ENCODE measurements at regions not wholly inside any gene's neighbourhood (a gene's known extent, or its start where the extent isn't known, plus 50 kb on each side); places are given as distances from the start of the nearest gene placed in this dataset.

DNA sequence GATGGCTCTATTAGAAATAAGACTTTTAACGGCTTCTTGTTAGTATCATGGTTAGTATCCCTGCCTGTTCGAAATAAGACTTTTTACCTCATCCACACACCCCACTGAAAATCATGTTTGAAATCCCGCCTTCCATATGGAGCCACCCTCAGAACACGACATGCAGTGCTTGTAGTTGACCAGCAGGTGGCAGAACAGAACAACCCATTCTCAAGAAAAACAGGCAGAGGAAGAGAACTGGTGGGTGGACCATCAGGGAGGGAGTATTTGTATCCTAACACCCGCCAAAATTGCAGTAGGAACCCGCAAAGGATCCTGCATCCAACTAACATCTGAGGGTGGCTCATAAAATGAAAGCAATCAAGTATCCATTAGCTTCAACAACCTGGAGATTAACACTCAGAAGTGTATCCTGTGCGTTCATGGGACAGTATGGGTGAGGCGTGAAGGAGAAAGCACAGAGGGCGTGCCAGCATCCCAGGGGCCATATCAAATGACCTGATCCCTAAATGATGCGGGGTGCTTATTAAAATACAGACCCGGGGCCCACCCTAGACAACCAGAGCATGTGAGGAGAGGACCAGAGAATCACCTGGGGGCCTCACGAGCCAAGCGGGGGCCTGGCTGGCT lies 89.6 kb upstream of the NHSL1 start (continued):
- TF ChIP-seq, protein P1, sequence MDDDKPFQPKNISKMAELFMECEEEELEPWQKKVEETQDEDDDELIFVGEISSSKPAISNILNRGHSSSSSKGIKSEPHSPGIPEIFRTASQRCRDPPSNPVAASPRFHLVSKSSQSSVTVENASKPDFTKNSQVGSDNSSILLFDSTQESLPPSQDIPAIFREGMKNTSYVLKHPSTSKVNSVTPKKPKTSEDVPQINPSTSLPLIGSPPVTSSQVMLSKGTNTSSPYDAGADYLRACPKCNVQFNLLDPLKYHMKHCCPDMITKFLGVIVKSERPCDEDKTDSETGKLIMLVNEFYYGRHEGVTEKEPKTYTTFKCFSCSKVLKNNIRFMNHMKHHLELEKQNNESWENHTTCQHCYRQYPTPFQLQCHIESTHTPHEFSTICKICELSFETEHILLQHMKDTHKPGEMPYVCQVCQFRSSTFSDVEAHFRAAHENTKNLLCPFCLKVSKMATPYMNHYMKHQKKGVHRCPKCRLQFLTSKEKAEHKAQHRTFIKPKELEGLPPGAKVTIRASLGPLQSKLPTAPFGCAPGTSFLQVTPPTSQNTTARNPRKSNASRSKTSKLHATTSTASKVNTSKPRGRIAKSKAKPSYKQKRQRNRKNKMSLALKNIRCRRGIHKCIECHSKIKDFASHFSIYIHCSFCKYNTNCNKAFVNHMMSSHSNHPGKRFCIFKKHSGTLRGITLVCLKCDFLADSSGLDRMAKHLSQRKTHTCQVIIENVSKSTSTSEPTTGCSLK (tag by site-specific recombination; IDR thresholded peaks at IDR 0.05), result no peak
- no peak for TF ChIP-seq KLF8 (tag by site-specific recombination; IDR thresholded peaks at IDR 0.05)
- TF ChIP-seq, protein P2, sequence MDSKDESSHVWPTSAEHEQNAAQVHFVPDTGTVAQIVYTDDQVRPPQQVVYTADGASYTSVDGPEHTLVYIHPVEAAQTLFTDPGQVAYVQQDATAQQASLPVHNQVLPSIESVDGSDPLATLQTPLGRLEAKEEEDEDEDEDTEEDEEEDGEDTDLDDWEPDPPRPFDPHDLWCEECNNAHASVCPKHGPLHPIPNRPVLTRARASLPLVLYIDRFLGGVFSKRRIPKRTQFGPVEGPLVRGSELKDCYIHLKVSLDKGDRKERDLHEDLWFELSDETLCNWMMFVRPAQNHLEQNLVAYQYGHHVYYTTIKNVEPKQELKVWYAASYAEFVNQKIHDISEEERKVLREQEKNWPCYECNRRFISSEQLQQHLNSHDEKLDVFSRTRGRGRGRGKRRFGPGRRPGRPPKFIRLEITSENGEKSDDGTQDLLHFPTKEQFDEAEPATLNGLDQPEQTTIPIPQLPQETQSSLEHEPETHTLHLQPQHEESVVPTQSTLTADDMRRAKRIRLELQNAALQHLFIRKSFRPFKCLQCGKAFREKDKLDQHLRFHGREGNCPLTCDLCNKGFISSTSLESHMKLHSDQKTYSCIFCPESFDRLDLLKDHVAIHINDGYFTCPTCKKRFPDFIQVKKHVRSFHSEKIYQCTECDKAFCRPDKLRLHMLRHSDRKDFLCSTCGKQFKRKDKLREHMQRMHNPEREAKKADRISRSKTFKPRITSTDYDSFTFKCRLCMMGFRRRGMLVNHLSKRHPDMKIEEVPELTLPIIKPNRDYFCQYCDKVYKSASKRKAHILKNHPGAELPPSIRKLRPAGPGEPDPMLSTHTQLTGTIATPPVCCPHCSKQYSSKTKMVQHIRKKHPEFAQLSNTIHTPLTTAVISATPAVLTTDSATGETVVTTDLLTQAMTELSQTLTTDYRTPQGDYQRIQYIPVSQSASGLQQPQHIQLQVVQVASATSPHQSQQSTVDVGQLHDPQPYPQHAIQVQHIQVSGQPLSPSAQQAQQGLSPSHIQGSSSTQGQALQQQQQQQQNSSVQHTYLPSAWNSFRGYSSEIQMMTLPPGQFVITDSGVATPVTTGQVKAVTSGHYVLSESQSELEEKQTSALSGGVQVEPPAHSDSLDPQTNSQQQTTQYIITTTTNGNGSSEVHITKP (tag by site-specific recombination; IDR thresholded peaks at IDR 0.05), result peak; percentile 12; the same call in 1 of the 2 replicates
- TF ChIP-seq ZNF202 (tag by site-specific recombination; IDR thresholded peaks at IDR 0.05; ENCODE audit: borderline replicate concordance), result no peak
- TF ChIP-seq ZBTB48 (tag by site-specific recombination; IDR thresholded peaks at IDR 0.05), result peak; percentile 71; the same call in 1 of the 2 replicates
- TF ChIP-seq ZSCAN30 (tag by site-specific recombination; IDR thresholded peaks at IDR 0.05), result peak; percentile 61; the same call in 1 of the 2 replicates
- TF ChIP-seq ZNF548 (tag by site-specific recombination; IDR thresholded peaks at IDR 0.05), result no peak
- TF ChIP-seq ZNF274 (IDR thresholded peaks at IDR 0.05; ENCODE audit: low read length), result no peak
- TF ChIP-seq ZNF274 (tag by site-specific recombination; IDR thresholded peaks at IDR 0.05; ENCODE audit: borderline replicate concordance), result no peak

DNA sequence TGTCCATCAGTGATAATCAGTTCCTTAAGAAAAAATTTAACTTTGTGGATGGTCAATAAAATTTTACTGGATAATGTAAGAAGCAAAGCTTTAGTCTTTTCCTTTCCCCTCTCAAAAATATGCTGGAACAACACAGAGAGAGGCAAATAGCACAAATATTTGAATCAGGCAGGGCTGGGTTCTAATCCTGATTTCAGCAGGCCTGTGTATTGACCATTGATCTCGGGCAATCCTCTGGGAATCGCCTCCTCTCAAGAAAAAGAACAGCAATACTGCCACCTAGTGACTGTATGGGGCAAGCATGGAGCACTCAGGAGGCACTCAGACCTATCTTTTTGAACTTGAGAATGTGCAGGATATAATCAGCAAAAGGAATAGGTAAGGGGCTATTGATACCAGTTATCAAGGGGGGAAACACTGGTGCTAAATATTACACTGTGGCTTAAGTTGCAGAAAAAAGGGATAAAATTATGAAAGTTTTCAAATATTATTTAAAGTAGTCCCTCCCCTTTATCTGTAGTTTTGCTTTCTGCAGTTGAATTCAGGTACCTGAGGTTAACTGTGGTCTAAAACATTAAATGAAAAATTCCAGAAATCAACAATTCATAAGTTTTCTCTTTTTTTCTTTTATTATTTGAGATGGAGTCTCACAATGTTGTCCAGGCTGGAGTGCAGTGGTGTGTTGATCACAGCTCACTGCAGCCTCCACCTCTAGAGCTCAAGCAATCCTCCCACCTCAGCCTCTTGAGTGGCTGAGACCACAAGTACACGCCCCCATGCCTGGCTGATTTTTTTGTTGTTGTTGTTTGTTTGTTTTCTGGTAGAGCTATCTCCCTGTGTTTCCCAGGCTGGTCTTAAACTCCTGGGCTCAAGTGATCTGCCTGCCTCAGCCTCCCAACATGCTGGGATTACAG lies 91.8 kb upstream of the NHSL1 start:
- TF ChIP-seq, protein P3, sequence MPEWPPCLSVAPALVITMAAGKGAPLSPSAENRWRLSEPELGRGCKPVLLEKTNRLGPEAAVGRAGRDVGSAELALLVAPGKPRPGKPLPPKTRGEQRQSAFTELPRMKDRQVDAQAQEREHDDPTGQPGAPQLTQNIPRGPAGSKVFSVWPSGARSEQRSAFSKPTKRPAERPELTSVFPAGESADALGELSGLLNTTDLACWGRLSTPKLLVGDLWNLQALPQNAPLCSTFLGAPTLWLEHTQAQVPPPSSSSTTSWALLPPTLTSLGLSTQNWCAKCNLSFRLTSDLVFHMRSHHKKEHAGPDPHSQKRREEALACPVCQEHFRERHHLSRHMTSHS (tag by site-specific recombination; IDR thresholded peaks at IDR 0.05), result no peak
- TF ChIP-seq ZNF324 (tag by site-specific recombination; IDR thresholded peaks at IDR 0.05) (no peak), ZNF184 (tag by site-specific recombination; IDR thresholded peaks at IDR 0.05) (no peak), ZFP37 (tag by site-specific recombination; IDR thresholded peaks at IDR 0.05) (no peak), ZNF37A (tag by site-specific recombination; IDR thresholded peaks at IDR 0.05) (0 out of 2 replicates have a peak, but pooled peaks have one; percentile 9), ZNF654 (tag by site-specific recombination; IDR thresholded peaks at IDR 0.05; ENCODE audit: low read depth) (peak; percentile 92), ZNF600 (tag by site-specific recombination; IDR thresholded peaks at IDR 0.05) (no peak), ZEB2 (tag by site-specific recombination; IDR thresholded peaks at IDR 0.05) (0 out of 2 replicates have a peak, but pooled peaks have one; percentile 20), ZNF416 (tag by site-specific recombination; IDR thresholded peaks at IDR 0.05) (no peak), ZSCAN30 (tag by site-specific recombination; IDR thresholded peaks at IDR 0.05) (peak; percentile 57; the same call in 1 of the 2 replicates), KLF16 (tag by site-specific recombination; IDR thresholded peaks at IDR 0.05) (no peak)
- TF ChIP-seq, protein P4, sequence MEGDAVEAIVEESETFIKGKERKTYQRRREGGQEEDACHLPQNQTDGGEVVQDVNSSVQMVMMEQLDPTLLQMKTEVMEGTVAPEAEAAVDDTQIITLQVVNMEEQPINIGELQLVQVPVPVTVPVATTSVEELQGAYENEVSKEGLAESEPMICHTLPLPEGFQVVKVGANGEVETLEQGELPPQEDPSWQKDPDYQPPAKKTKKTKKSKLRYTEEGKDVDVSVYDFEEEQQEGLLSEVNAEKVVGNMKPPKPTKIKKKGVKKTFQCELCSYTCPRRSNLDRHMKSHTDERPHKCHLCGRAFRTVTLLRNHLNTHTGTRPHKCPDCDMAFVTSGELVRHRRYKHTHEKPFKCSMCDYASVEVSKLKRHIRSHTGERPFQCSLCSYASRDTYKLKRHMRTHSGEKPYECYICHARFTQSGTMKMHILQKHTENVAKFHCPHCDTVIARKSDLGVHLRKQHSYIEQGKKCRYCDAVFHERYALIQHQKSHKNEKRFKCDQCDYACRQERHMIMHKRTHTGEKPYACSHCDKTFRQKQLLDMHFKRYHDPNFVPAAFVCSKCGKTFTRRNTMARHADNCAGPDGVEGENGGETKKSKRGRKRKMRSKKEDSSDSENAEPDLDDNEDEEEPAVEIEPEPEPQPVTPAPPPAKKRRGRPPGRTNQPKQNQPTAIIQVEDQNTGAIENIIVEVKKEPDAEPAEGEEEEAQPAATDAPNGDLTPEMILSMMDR (tag by site-specific recombination; IDR thresholded peaks at IDR 0.05), result peak; percentile 55; the same call in 1 of the 2 replicates
- TF ChIP-seq, protein P5, sequence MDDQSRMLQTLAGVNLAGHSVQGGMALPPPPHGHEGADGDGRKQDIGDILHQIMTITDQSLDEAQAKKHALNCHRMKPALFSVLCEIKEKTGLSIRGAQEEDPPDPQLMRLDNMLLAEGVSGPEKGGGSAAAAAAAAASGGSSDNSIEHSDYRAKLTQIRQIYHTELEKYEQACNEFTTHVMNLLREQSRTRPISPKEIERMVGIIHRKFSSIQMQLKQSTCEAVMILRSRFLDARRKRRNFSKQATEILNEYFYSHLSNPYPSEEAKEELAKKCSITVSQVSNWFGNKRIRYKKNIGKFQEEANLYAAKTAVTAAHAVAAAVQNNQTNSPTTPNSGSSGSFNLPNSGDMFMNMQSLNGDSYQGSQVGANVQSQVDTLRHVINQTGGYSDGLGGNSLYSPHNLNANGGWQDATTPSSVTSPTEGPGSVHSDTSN (CRISPR knock-in tag; IDR thresholded peaks at IDR 0.05), result no peak
- Histone ChIP-seq H3K27ac (ENCODE audit: extremely low read depth, low read depth, low read length) (no peak overlapping the region), H3K36me3 (ENCODE audit: control insufficient read depth in 2 of 2, insufficient read depth in 1 of 2, low read length in 2 of 2) (no peaks in the 10 kb centered on the region), H3K9me3 (ENCODE audit: control insufficient read depth, insufficient read depth, low read depth, low read length) (no peaks in the 10 kb centered on the region), H3K4me3 (ENCODE audit: low read depth, low read length) (no peak overlapping the region), H3K4me1 (ENCODE audit: control insufficient read depth, insufficient read depth, low read length) (peaks cover 17% of the 10 kb centered on the region)
- ChIA-PET POLR2A (no interaction called here), CTCF (interaction anchor here (0.5 to 6.2 kb wide), 49 partner anchors 8 to 1805 kb away, joined by 3 to 157 read pairs (median 4); no protein-coding TSS in a partner anchor)

Measured in HEK293 (cell line).